ELF-1 (cell line): ENCODE measurements at regions not wholly inside any gene's neighbourhood (a gene's known extent, or its start where the extent isn't known, plus 50 kb on each side); places are given as distances from the start of the nearest gene placed in this dataset.

Experiments
- DNase-seq: peaks from one replicate; pipeline ENCODE4 v3.0.0-alpha.2; 2016; ENCODE audit warnings: low read depth, low spot score

GRCh38 chr2:52474091-52474490 is 1293.5 kb upstream of the CHAC2 start:
- no peak for DNase-seq

- no peak for DNase-seq
These were observed 1294.1 kb upstream of the CHAC2 start for GRCh38 chr2:52473526-52473925.

- DNase-seq, result peak; percentile 66
These were observed 1297.1 kb upstream of the CHAC2 start for GRCh38 chr2:52470457-52470856.

DNA sequence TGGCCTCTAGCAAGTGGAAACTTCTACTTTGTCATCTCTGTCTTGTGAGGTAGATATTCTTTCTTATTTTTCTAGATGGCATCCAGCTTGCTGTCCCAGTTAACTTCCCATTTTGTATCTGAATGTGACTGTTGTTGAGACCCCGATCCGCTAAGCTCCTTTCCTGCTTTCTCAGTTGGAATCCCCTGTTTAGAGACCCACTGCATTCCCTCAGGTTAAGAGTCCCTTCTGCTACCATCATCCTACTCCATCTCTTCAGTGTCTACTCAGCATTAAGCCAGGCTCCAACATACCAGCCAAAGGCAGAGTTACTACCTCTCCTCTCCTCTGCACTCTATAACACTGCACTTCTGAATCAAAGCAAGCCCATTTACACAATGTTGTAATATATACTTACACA is 1300.4 kb upstream of the CHAC2 start:
- no peak for DNase-seq

DNA sequence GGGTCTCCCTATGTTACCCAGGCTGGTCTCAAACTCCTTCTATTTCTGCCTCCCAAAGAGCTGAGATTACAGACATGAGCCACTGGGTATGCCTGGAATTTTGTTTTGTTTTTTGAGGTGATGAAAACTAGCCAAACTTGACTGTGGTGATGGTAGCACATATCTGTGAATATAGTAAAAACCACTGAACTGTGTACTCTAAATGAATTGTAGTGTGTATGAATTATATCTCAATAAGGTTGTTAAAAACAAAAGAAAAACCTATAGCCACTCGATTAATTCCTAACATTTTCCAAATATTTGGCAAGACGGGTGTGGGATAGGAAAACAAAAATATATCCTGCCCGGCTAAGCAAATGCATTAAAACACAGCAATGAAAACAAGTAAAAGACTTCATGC is 1302.3 kb upstream of the CHAC2 start:
- DNase-seq, result no peak

DNA sequence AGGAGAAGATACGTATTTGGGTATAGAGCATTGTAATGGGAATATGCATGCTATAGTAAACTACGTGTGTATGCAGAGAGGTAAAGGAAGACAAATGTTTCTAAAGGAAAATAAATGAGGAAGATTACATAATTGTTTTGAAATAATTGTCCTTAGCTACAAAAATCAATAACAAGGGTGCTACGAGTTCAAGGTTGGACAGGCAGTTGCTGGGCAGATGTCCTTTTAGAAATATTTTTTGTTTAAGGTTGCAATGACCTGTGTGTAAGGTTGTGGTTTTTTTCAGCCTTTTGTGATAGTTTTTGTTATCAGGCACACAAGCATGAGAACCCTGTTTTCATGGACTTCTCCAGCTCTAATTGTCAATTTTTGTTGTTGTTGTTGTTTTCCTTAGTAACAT is 1304.1 kb upstream of the CHAC2 start:
- no peak for DNase-seq

DNA sequence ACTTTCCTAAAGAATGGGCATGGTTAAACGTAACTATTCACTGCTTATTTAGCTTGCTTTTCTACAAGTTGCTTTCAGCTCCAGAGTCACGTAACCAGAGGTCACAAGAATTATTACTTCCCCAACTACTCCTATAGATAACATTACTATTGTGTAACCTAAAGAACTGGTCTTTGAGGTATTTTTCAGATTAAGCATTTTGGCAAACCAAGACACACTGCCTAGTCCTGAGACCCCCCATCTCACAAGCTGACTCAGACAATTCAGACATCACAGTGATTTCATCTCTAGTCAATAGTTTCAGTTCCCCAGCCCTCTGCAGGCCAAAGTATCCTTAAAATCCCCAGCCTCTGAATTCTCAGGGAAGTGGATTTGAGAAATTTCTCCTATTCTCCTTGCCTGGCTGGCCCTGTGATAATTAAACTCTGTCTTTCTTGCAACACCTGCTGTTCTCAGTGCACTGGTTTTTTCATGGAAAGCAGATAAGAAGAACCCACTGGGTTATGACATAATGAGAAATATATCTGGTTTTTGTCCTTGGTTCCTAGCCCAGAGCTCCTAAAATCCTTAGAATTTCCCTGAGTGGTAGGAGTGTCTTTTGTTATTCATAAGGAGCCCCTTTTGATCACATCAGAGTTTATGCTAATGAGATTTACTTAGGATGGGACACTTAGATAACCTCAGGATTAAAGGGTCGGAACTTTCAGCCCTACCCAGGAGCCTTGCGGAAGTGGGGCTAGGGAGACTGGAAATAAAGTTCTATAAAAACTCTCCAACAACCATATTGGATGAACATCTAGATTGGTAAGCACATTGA is 1310.8 kb upstream of the CHAC2 start:
- peak; percentile 34 for DNase-seq

DNA sequence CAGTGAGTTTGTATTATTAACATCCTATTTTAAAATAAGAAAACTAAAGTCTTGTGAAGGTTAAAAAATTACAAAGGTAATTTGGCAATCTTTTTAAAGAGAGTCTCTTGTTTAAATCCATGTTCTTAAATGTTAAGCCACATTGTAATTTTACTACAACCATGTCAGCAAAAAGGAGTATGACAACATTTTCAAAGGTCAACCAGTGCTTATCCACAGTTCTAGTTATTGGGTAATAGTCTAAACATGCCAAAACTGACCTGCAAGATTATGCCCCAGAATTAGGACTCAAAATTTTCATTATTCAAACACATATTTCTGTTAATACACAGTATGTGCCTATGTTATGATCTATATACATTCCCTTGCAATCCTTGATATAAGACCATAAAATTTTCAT is 1312.6 kb upstream of the CHAC2 start:
- DNase-seq, result no peak

GRCh38 chr2:52452201-52452600 is 1315.4 kb upstream of the CHAC2 start:
- DNase-seq, result no peak

DNA sequence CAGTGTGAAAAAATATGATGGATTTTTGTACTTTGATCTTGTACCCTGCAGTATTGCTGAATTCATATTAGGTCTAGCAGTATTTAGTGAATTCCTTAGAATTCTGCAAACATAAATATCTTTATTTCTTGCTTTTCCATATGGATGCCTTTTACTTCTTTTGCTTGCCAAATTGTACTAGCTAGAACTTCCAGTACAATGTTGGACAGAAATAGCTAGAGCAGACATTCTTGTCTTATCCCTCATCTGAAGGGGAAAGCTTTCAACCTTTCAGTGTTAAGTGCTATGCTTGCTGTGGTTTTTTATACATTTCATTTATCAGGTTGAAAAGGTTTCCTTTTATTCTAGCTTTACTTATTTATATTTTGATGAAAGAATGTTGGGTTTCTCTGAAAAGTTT is 1321.9 kb upstream of the CHAC2 start:
- DNase-seq, result no peak

DNA sequence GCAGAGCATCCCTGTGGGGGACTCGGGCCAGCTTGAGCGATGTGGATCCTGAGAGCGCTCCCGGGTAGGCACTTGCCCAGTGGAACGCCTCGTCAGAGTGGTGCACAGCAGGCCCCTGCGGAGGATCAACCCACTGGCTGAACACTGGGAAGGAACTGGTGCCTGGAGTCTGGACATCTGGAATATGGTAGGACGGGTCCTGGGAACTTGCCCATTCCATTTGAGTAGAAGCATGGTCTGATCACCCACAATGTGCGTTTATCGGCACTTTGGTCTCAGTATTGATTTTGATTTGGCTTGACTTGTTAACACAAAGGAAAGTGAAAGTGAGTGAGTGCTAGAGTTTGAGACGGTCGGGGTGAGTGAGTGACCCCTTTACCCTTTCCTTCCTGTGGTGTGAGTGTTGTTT is 1336.2 kb upstream of the CHAC2 start:
- DNase-seq, result no peak

DNA sequence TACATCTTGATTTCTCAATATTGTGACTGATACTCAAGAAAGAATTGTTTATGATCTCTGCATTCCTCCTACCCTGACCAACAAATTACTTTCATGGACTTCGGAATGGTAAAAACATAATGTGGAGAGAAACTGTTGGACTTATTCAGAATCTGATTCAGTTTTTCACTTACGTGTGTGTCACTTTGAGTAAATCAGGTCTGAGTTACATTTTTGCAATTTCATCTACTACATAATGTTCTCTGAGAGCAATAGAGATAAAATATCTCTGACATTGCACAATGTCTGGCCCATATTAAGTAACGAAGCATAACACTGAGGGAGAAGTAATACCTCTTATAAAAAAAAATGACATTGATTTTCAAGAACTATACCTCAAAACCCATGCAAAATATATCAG is 1337.9 kb upstream of the CHAC2 start:
- no peak for DNase-seq

DNA sequence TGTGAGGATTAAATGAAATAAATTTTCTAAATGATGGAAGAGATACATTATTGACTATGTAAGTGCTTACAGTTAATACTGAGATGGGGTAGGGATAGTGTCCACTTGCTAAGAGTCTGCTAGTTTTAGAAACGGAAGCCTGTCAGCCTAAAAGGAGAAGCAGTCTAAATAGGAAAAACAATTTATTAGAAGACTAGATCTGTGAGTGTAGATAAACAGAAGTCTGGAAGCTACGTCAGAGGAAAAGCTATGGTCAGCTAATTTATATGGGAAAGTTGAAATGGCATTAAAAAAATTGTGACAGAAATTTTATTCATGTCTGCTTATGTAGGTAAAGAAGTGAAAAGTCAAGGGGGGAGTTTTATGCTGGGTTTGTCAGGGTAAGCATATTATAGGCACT is 1338.4 kb upstream of the CHAC2 start:
- no peak for DNase-seq

DNA sequence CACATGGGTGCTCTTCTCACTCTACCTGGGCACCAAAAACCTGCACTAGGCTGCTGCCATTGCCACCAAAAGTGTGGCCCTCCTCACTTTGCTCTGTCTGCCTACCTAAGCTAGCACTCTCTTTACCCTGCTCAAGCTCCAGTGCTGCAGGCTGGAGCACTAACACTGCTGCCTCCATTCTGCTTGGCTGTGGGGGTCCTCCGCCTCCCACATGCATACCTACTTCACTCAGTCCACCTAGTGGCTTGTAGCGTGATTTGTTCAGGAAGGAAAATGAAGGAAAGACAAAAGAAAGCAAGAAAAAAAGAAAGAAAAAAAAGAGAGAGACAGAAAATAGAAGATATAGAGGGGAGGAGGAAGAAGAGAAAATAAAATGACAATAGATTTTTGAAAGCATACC is 1339.4 kb upstream of the CHAC2 start:
- DNase-seq, result peak; percentile 25

GRCh38 chr2:52423655-52424054 is 1343.9 kb upstream of the CHAC2 start:
- no peak for DNase-seq

GRCh38 chr2:52423111-52423510 is 1344.5 kb upstream of the CHAC2 start:
- DNase-seq, result no peak

GRCh38 chr2:52416340-52416739 is 1351.3 kb upstream of the CHAC2 start:
- DNase-seq, result no peak

- DNase-seq, result peak; percentile 26
These were observed 1352.9 kb upstream of the CHAC2 start for GRCh38 chr2:52414561-52415295.

DNA sequence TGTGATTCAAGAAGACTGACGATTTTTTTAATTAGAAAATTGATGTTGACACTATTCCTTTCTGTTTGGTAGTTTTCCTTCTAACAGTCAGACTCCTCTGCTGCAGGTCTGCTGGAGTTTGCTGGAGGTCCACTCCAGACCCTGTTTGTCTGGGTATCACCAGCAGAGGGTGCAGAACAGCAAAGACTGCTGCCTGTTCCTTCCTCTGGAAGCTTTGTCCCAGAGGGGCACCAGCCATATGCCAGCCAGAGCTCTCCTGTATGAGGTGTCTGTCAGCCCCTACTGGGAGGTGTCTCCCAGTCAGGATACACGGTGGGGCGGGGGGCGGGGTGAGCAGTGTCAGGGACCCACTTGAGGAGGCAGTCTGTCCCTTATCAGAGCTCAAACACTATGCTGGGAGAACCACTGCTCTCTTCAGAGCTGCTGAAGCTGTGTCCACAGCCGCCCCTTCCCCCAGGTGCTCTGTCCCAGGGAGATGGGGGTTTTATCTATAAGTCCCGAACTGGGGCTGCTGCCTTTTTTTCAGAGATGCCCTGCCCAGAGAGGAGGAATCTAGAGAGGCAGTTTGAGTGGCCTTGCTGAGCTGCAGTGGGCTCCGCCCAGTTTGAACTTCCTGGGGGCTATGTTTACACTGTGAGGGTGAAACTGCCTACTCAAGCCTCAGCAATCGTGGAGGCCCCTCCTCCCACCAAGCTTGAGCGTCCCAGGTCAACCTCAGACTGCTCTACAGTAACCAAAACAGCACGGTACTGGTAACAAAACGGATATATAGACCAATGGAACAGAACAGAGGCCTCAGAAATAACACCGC is 1358.1 kb upstream of the CHAC2 start:
- DNase-seq, result peak; percentile 88

- no peak for DNase-seq
These were observed 1361.6 kb upstream of the CHAC2 start for GRCh38 chr2:52405980-52406379.

GRCh38 chr2:52404866-52405265 is 1362.7 kb upstream of the CHAC2 start:
- DNase-seq, result no peak

GRCh38 chr2:52404046-52404445 is 1363.6 kb upstream of the CHAC2 start:
- DNase-seq, result no peak
